PC-9 (cell line): ENCODE measurements at regions not wholly inside any gene's neighbourhood (a gene's known extent, or its start where the extent isn't known, plus 50 kb on each side); places are given as distances from the start of the nearest gene placed in this dataset.
"Not testable (repeated sequence)": the region's sequence is repeated elsewhere in the genome, so short reads cannot be mapped to it uniquely, and the experiment has no call there.

Experiments used
- BruUV-seq: library from RNA; stranded (reverse); fragments of 400-500 nt; replicated peaks from 2 replicates; lab custom pipeline; 2021; lab: Mats Ljungman, UMichigan
- CTCF ChIA-PET: fragments of 300-600 bp; sonication (Branson Sonifier 250); formaldehyde crosslinking; loops from one replicate; lab custom pipeline; 2022; ENCODE audit warnings: antibody characterized with exemption; lab: Charles Lee
- POLR2A ChIA-PET: fragments of 300-600 bp; sonication (Branson Sonifier 250); formaldehyde crosslinking; loops from one replicate; lab custom pipeline; 2022; ENCODE audit warnings: antibody characterized with exemption; ENCODE audit not compliant: unreplicated experiment; lab: Charles Lee
- DNase-seq, 2 experiments: peaks; one replicate each; pipeline versions ENCODE4 v3.0.0 to v3.0.0-alpha.2; 2015 to 2022; ENCODE audit warnings: mixed read lengths in 1 of 2
- H2AFZ ChIP-seq: fragments of 200-600 bp; sonication (generic); 2 replicates; pipeline ENCODE4 v1.8.1; 2017; ENCODE audit warnings: antibody characterized with exemption
- H3F3A ChIP-seq: fragments of 200-600 bp; sonication (generic); 2 replicates; pipeline ENCODE4 v1.8.1; 2017; ENCODE audit warnings: antibody characterized with exemption, mild to moderate bottlenecking, low read depth; ENCODE audit not compliant: insufficient read depth
- H3K27ac ChIP-seq: fragments of 200-600 bp; sonication (generic); 2 replicates; pipeline ENCODE4 v1.6.1; 2016; ENCODE audit warnings: mixed run types
- H3K27me3 ChIP-seq: fragments of 200-600 bp; sonication (generic); 2 replicates; pipeline ENCODE4 v1.6.1; 2016; ENCODE audit warnings: low read depth, mixed run types; ENCODE audit not compliant: insufficient read depth
- H3K36me3 ChIP-seq: fragments of 200-600 bp; sonication (generic); 2 replicates; pipeline ENCODE4 v1.6.1; 2016; ENCODE audit warnings: low read depth, mixed run types
- H3K4me1 ChIP-seq: fragments of 200-600 bp; sonication (generic); replicated peaks from 2 replicates; pipeline ENCODE4 v1.6.1; 2016; ENCODE audit warnings: mixed run types; ENCODE audit not compliant: insufficient read depth
- H3K4me2 ChIP-seq: fragments of 200-600 bp; sonication (generic); 2 replicates; pipeline ENCODE4 v1.6.1; 2017; ENCODE audit warnings: mixed run types
- H3K4me3 ChIP-seq: fragments of 200-600 bp; sonication (generic); 2 replicates; pipeline ENCODE4 v1.6.1; 2016; ENCODE audit warnings: mixed run types
- H3K79me2 ChIP-seq: fragments of 200-600 bp; sonication (generic); 2 replicates; pipeline ENCODE4 v1.6.1; 2017; ENCODE audit warnings: low read depth, mixed run types
- H3K9me2 ChIP-seq: fragments of 200-600 bp; sonication (generic); 2 replicates; pipeline ENCODE4 v1.8.1; 2017; ENCODE audit warnings: mild to moderate bottlenecking; ENCODE audit not compliant: insufficient read depth
- H3K9me3 ChIP-seq: fragments of 200-600 bp; sonication (generic); 2 replicates; pipeline ENCODE4 v1.8.1; 2016; ENCODE audit warnings: low read depth; ENCODE audit not compliant: insufficient read depth
- H4K20me1 ChIP-seq: fragments of 200-600 bp; sonication (generic); 2 replicates; pipeline ENCODE4 v1.8.1; 2017; ENCODE audit not compliant: insufficient read depth
- EZH2 ChIP-seq: fragments of 200-600 bp; sonication (generic); IDR thresholded peaks from 2 replicates; pipeline ENCODE4 v1.8.0; 2017; ENCODE audit warnings: antibody characterized with exemption, low read depth
- intact Hi-C: fragments of 100-400 bp; cut with micrococcal nuclease; formaldehyde crosslinking; loops from one replicate; pipeline ENCODE4 v1.10.0; 2022; ENCODE audit not compliant: unreplicated experiment
- TF ChIP-seq, protein P1 (sequence below): fragments of 200-600 bp; sonication (generic); conservative IDR thresholded peaks from 2 replicates; pipeline ENCODE4 v1.6.1; 2017; ENCODE audit warnings: mixed run types, antibody characterized with exemption, mild to moderate bottlenecking, moderate library complexity

DNA sequence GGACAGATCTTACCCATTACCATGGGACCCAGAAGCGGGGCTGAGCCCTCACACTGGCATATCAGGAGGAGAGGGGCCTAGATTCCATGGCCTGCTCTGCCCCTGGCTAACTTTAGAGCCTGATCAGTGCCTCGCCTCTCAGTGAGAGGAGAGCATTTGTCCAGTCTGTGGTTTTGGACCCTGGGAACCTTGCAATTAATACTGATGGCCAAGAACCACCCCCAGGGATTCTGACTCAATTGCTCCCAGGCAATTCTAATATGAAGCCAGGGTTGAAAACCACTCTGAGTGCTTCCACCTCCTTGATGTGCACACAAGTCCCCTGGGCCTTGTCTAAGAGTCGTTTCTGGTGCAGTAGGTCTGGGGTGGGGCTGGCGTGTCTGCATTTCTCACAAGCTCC is 67.7 kb downstream of the CALM1 start:
- Histone ChIP-seq H3K4me3 (no peak overlapping the region), H4K20me1 (no peaks in the 10 kb centered on the region), H3F3A (no peaks in the 10 kb centered on the region), H3K4me2 (no peak overlapping the region), H3K36me3 (no peaks in the 10 kb centered on the region), H3K9me2 (no peaks in the 10 kb centered on the region), H3K79me2 (no peaks in the 10 kb centered on the region), H3K27me3 (no peaks in the 10 kb centered on the region), H3K27ac (no peak overlapping the region), H3K4me1 (no peaks in the 10 kb centered on the region), H3K9me3 (no peaks in the 10 kb centered on the region), H2AFZ (no peak overlapping the region)
- BruUV-seq, result no TSS peak
- POLR2A ChIA-PET, result no interaction called here
- no peak for TF ChIP-seq EZH2
- TF ChIP-seq, protein P1, sequence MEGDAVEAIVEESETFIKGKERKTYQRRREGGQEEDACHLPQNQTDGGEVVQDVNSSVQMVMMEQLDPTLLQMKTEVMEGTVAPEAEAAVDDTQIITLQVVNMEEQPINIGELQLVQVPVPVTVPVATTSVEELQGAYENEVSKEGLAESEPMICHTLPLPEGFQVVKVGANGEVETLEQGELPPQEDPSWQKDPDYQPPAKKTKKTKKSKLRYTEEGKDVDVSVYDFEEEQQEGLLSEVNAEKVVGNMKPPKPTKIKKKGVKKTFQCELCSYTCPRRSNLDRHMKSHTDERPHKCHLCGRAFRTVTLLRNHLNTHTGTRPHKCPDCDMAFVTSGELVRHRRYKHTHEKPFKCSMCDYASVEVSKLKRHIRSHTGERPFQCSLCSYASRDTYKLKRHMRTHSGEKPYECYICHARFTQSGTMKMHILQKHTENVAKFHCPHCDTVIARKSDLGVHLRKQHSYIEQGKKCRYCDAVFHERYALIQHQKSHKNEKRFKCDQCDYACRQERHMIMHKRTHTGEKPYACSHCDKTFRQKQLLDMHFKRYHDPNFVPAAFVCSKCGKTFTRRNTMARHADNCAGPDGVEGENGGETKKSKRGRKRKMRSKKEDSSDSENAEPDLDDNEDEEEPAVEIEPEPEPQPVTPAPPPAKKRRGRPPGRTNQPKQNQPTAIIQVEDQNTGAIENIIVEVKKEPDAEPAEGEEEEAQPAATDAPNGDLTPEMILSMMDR, result no peak
- no peak for DNase-seq
- intact Hi-C loops, result no loop called here
- CTCF ChIA-PET, result no interaction called here

DNA sequence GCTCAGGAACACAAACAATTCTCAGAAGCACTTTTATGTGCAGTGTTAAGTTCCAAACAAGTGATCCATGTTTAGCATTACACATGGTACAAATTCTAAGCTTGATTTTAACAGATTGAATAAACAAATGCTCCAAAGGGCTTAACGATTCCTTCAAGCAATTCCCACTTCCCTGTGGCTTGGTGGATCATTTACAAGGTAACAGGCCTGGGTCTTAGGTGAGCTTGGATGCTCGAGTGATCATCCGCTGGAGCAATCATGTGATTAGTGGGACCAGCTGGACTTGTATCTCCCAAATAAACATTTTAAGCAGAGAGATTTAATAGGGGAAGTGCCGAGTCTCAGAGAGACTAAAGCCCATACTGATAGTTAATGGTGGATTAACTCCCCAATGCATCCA is 70.7 kb downstream of the CALM1 start:
- Histone ChIP-seq H4K20me1 (no peaks in the 10 kb centered on the region), H3K27ac (no peak overlapping the region), H2AFZ (no peak overlapping the region), H3K4me1 (no peaks in the 10 kb centered on the region), H3K9me3 (no peaks in the 10 kb centered on the region), H3K4me3 (no peak overlapping the region), H3F3A (no peaks in the 10 kb centered on the region), H3K36me3 (no peaks in the 10 kb centered on the region), H3K79me2 (no peaks in the 10 kb centered on the region), H3K27me3 (no peaks in the 10 kb centered on the region), H3K9me2 (no peaks in the 10 kb centered on the region), H3K4me2 (no peak overlapping the region)
- ChIA-PET CTCF (no interaction called here), POLR2A (no interaction called here)
- no TSS peak for BruUV-seq
- intact Hi-C loops, result no loop called here
- TF ChIP-seq EZH2, result no peak
- TF ChIP-seq, protein P1, result no peak
- no peak for DNase-seq

- H3K36me3 ChIP-seq, BruUV-seq, H4K20me1 ChIP-seq, H3K27me3 ChIP-seq, H3F3A ChIP-seq, H2AFZ ChIP-seq, H3K79me2 ChIP-seq, DNase-seq, POLR2A ChIA-PET, H3K9me2 ChIP-seq, intact Hi-C loops, H3K27ac ChIP-seq, H3K4me2 ChIP-seq, H3K4me1 ChIP-seq, H3K9me3 ChIP-seq, CTCF ChIA-PET, H3K4me3 ChIP-seq: not testable (repeated sequence)
These were observed 72.6 kb downstream of the CALM1 start for GRCh38 chr14:90469416-90469815.

DNA sequence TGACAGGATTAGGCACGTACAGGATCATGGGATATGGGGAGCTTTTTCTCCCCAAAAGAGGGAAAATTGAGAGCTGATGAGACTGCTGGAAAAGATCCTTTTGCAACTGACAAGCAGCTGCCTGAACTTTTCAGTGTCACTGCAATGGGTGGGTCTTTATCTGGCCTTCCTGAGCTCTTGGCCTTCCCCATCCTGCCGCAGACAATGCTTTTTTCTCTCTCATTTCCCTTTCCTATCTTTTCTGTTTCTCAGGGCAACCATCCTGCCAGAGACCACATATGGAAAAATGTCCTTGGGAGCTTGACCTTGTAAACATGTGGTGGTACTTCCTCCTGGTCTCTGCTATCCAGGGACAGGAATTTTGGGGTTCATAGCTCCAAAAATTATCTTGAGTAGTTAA is 75.8 kb downstream of the CALM1 start:
- H3K79me2 ChIP-seq, result no peaks in the 10 kb centered on the region
- H3K9me2 ChIP-seq, result no peaks in the 10 kb centered on the region
- H3K4me3 ChIP-seq, result no peak overlapping the region
- H4K20me1 ChIP-seq, result no peaks in the 10 kb centered on the region
- no peak overlapping the region for H3K4me2 ChIP-seq
- no peaks in the 10 kb centered on the region for H3K9me3 ChIP-seq
- intact Hi-C loops, result no loop called here
- no TSS peak for BruUV-seq
- ChIA-PET POLR2A (no interaction called here), CTCF (no interaction called here)
- no peak overlapping the region for H3K27ac ChIP-seq
- no peak overlapping the region for H2AFZ ChIP-seq
- no peaks in the 10 kb centered on the region for H3K4me1 ChIP-seq
- TF ChIP-seq, protein P1, result no peak
- no peak for TF ChIP-seq EZH2
- no peaks in the 10 kb centered on the region for H3K27me3 ChIP-seq
- no peaks in the 10 kb centered on the region for H3F3A ChIP-seq
- H3K36me3 ChIP-seq, result no peaks in the 10 kb centered on the region
- DNase-seq, result no peak
